Nephron progenitor cell (in vitro differentiated cells): ENCODE measurements at regions not wholly inside any gene's neighbourhood (a gene's known extent, or its start where the extent isn't known, plus 50 kb on each side); places are given as distances from the start of the nearest gene placed in this dataset.

Experiments
- DNase-seq: peaks from one replicate; pipeline ENCODE4 v3.0.0; 2021
- H3K27ac Mint-ChIP-seq: 2 replicates; pipeline ENCODE4 v1.8.0; 2021; ENCODE audit warnings: mild to moderate bottlenecking, moderate library complexity, mixed read lengths
- H3K27me3 Mint-ChIP-seq: 2 replicates; pipeline ENCODE4 v1.8.0; 2021; ENCODE audit warnings: mild to moderate bottlenecking, low read depth, mixed read lengths; ENCODE audit not compliant: poor library complexity
- H3K36me3 Mint-ChIP-seq: 2 replicates; pipeline ENCODE4 v1.8.0; 2021; ENCODE audit warnings: low read depth, mixed read lengths
- H3K4me1 Mint-ChIP-seq: 2 replicates; pipeline ENCODE4 v1.8.0; 2021; ENCODE audit warnings: mixed read lengths
- H3K4me3 Mint-ChIP-seq: 2 replicates; pipeline ENCODE4 v1.8.0; 2021; ENCODE audit warnings: mild to moderate bottlenecking, moderate library complexity, mixed read lengths
- H3K9me3 Mint-ChIP-seq: 2 replicates; pipeline ENCODE4 v1.8.0; 2021; ENCODE audit warnings: mild to moderate bottlenecking, moderate library complexity, mixed read lengths
- CTCF ChIP-seq: fragments of 200-600 bp; sonication (generic); IDR thresholded peaks from 2 replicates; pipeline ENCODE4 v1.5.0; 2021; ENCODE audit warnings: antibody characterized with exemption

- Mint-ChIP-seq H3K4me3 (no peak overlapping the region), H3K27me3 (peaks cover 12% of the 10 kb centered on the region)
- no peak for TF ChIP-seq CTCF
These were observed 433.3 kb downstream of the RPS6KC1 start for GRCh38 chr1:213484333-213484732.

GRCh38 chr1:213484758-213485157 lies 433.7 kb downstream of the RPS6KC1 start:
- Mint-ChIP-seq H3K4me3 (no peak overlapping the region), H3K36me3 (no peaks in the 10 kb centered on the region), H3K9me3 (no peaks in the 10 kb centered on the region), H3K4me1 (peaks cover 7% of the 10 kb centered on the region), H3K27ac (no peak overlapping the region), H3K27me3 (peaks cover 15% of the 10 kb centered on the region)
- DNase-seq, result no peak
- TF ChIP-seq CTCF, result no peak

More at GRCh38 chr1:213484333-213484732, 433.3 kb downstream of the RPS6KC1 start:
- no peak for DNase-seq
- Mint-ChIP-seq H3K27ac (no peak overlapping the region), H3K4me1 (peaks cover 7% of the 10 kb centered on the region), H3K36me3 (no peaks in the 10 kb centered on the region), H3K9me3 (no peaks in the 10 kb centered on the region)

GRCh38 chr1:213486488-213486887 lies 435.4 kb downstream of the RPS6KC1 start:
- H3K27ac Mint-ChIP-seq, result no peak overlapping the region
- no peak for DNase-seq
- no peaks in the 10 kb centered on the region for H3K36me3 Mint-ChIP-seq
- no peak overlapping the region for H3K4me3 Mint-ChIP-seq
- H3K27me3 Mint-ChIP-seq, result peaks cover 21% of the 10 kb centered on the region
- TF ChIP-seq CTCF, result no peak
- no peaks in the 10 kb centered on the region for H3K9me3 Mint-ChIP-seq
- H3K4me1 Mint-ChIP-seq, result peaks cover 7% of the 10 kb centered on the region

- no peaks in the 10 kb centered on the region for H3K9me3 Mint-ChIP-seq
- no peaks in the 10 kb centered on the region for H3K36me3 Mint-ChIP-seq
- no peak overlapping the region for H3K4me3 Mint-ChIP-seq
- DNase-seq, result no peak
- TF ChIP-seq CTCF, result no peak
- peaks cover 8% of the 10 kb centered on the region for H3K4me1 Mint-ChIP-seq
- no peak overlapping the region for H3K27ac Mint-ChIP-seq
- peaks cover 15% of the 10 kb centered on the region for H3K27me3 Mint-ChIP-seq
These were observed 440.4 kb downstream of the RPS6KC1 start for GRCh38 chr1:213491468-213491867.

- DNase-seq, result no peak
- Mint-ChIP-seq H3K36me3 (no peaks in the 10 kb centered on the region), H3K4me3 (no peak overlapping the region), H3K27me3 (peaks cover 15% of the 10 kb centered on the region), H3K4me1 (peaks cover 8% of the 10 kb centered on the region), H3K9me3 (no peaks in the 10 kb centered on the region), H3K27ac (peak overlapping the region; percentile 41)
- TF ChIP-seq CTCF, result no peak
These were observed 441.4 kb downstream of the RPS6KC1 start for GRCh38 chr1:213492161-213493041.

GRCh38 chr1:213499444-213499843 lies 448.4 kb downstream of the RPS6KC1 start:
- Mint-ChIP-seq H3K4me3 (no peak overlapping the region), H3K9me3 (peaks cover 21% of the 10 kb centered on the region), H3K36me3 (peaks cover 14% of the 10 kb centered on the region), H3K27me3 (no peaks in the 10 kb centered on the region), H3K27ac (no peak overlapping the region), H3K4me1 (no peaks in the 10 kb centered on the region)
- no peak for DNase-seq
- TF ChIP-seq CTCF, result no peak
